ENCODE measurements at regions not wholly inside any gene's neighbourhood (a gene's known extent, or its start where the extent isn't known, plus 50 kb on each side); places are given as distances from the start of the nearest gene placed in this dataset.
"Not testable (repeated sequence)": the region's sequence is repeated elsewhere in the genome, so short reads cannot be mapped to it uniquely, and the experiment has no call there.

GRCh38 chr7:54944179-54944578 lies 74.6 kb upstream of the EGFR start:
- DNase-seq (ENCODE audit: low read depth in 2 of 2) = peak in 1 of 2 donors; percentile 39
- TF ChIP-seq, protein P1, sequence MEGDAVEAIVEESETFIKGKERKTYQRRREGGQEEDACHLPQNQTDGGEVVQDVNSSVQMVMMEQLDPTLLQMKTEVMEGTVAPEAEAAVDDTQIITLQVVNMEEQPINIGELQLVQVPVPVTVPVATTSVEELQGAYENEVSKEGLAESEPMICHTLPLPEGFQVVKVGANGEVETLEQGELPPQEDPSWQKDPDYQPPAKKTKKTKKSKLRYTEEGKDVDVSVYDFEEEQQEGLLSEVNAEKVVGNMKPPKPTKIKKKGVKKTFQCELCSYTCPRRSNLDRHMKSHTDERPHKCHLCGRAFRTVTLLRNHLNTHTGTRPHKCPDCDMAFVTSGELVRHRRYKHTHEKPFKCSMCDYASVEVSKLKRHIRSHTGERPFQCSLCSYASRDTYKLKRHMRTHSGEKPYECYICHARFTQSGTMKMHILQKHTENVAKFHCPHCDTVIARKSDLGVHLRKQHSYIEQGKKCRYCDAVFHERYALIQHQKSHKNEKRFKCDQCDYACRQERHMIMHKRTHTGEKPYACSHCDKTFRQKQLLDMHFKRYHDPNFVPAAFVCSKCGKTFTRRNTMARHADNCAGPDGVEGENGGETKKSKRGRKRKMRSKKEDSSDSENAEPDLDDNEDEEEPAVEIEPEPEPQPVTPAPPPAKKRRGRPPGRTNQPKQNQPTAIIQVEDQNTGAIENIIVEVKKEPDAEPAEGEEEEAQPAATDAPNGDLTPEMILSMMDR (IDR thresholded peaks at IDR 0.05; ENCODE audit: low read depth, low read length) = no peak
- no peak overlapping the region for H3K4me3 ChIP-seq (replicated peaks in 1 of 2; ENCODE audit: low read depth in 2 of 2, low read length in 2 of 2)

DNA sequence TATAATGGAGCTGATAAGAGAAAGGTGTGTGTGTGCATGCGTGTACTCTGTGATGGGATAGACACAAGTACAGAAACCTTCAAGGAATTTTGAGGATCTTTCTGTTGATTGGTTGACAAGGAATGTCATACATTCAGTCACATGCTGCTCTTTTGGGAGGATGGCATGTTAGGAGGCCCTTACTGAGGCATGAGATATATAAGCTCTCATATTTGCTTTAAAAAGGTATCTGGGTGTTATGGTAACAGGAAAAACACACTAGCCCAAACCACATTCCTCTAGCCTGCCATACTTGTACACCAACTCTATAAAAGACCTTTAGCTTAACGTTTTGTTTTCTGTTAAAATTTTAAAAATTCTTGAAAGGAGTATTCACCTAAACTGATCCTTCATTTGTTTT lies 72.5 kb upstream of the EGFR start:
- TF ChIP-seq, protein P1 (IDR thresholded peaks at IDR 0.05; ENCODE audit: low read depth, low read length) = no peak
- DNase-seq (ENCODE audit: low read depth in 2 of 2) = no peak
- no peak overlapping the region for H3K4me3 ChIP-seq (replicated peaks in 1 of 2; ENCODE audit: low read depth in 2 of 2, low read length in 2 of 2)

DNA sequence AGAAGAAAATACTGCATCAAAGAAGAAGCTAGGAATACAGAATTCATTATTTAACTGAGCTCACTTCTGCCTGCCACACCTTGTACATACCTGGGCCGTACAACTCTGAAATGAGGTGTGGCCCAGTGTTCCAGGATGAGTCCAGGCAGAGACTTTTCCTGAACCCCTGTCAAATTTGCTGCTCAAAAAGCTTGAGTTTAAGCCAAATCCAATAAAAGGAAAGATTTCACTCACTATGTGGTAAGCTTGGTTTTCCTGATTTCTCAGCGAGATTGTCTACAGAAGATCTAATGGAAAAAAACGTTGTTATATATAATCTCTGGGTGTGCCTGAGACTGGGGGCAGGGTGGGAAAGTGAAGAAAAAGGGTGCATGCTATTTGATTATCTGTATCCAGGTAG lies 72.1 kb upstream of the EGFR start:
- TF ChIP-seq, protein P1 (IDR thresholded peaks at IDR 0.05; ENCODE audit: low read depth, low read length) = no peak
- no peak overlapping the region for H3K4me3 ChIP-seq (replicated peaks in 1 of 2; ENCODE audit: low read depth in 2 of 2, low read length in 2 of 2)
- DNase-seq (ENCODE audit: low read depth in 2 of 2) = no peak

DNA sequence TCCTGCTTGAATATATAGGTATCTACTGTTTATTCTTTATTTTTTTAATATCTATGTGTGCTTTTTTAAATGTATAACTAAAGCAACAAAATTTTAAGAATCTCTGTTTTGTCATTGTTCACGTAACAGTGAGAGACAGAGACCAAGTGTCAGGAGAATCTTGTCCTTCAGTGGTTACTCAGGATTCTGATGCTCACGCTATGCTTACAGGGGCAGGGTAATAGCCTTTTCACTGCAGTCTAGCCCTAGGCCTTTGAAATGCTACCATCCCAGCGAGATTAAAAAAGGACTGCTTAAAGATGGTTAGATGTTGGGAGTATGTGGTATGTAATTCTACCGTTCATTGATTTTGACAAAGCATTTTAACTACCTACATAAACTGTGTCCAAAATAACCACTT lies 71.6 kb upstream of the EGFR start:
- TF ChIP-seq, protein P1 (IDR thresholded peaks at IDR 0.05; ENCODE audit: low read depth, low read length) = no peak
- H3K4me3 ChIP-seq (replicated peaks in 1 of 2; ENCODE audit: low read depth in 2 of 2, low read length in 2 of 2) = no peak overlapping the region
- no peak for DNase-seq (ENCODE audit: low read depth in 2 of 2)

- not testable (repeated sequence) for DNase-seq (ENCODE audit: low read depth in 2 of 2); H3K4me3 ChIP-seq (replicated peaks in 1 of 2; ENCODE audit: low read depth in 2 of 2, low read length in 2 of 2)
These were observed 69.3 kb upstream of the EGFR start for GRCh38 chr7:54949514-54949913.

DNA sequence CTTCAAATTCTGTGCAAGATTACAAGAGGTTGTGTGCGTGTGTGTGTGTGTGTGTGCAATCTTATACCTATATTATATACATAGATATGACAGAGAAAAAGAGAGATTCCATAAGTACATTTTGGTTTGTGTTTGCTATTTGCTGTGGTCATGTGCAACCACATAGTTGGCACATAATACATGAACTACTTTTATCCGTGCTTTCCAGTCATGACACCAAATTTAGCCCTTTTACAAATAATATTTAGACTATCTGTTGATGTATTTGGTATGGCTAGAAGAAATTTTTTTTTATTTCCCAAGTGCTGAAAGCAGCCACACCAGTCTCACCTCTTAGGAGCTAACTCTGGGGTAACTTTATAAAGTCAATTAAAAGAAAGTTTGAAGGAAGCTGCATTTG lies 63.5 kb upstream of the EGFR start:
- TF ChIP-seq, protein P1 (IDR thresholded peaks at IDR 0.05; ENCODE audit: low read depth, low read length) = no peak
- peak in 1 of 2 donors; percentile 14 for DNase-seq (ENCODE audit: low read depth in 2 of 2)

DNA sequence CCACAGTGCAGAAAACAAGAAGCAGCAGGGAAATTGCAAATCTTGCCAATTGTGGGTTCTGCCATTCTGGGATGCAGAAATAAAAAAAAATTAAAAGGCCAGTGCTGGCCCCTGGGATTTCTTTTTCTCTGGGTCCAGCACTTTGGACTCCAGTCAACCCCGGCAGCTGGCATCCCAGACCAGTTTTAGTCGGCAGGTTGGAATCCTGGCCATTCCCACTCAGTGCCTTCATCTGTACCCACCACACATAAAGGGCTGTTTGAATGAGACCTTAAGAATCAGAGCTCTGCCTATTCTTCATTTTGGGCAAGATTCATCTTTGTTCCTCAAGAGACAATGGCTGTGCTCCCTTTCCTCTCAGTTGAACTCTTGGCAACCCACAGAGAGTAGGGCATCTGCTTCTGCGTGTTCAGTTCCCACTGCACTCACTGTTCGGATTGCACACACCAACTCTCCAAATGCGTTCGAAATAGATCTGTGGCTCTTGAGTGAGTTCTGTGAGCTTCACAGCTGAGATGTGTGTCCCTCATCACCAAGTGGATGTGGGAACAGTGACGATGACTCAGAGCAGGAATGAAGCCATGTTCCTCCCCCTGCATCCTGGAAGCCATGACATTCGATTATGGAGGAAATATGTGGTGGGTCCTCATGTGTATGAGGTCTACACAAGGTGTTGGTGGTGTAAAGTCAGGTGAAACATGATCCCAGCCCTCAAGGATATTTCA lies 63.0 kb upstream of the EGFR start:
- TF ChIP-seq, protein P1 (IDR thresholded peaks at IDR 0.05; ENCODE audit: low read depth, low read length) = no peak
- no peak overlapping the region for H3K4me3 ChIP-seq (replicated peaks in 1 of 2; ENCODE audit: low read depth in 2 of 2, low read length in 2 of 2)
- no peak for DNase-seq (ENCODE audit: low read depth in 2 of 2)

More for the DNA sequence above, 63.5 kb upstream of the EGFR start:
- no peak overlapping the region for H3K4me3 ChIP-seq (replicated peaks in 1 of 2; ENCODE audit: low read depth in 2 of 2, low read length in 2 of 2)
